HG03196 (cell line): ENCODE measurements at regions not wholly inside any gene's neighbourhood (a gene's known extent, or its start where the extent isn't known, plus 50 kb on each side); places are given as distances from the start of the nearest gene placed in this dataset.
"Not testable (repeated sequence)": the region's sequence is repeated elsewhere in the genome, so short reads cannot be mapped to it uniquely, and the experiment has no call there.

ENCODE experiments used
- ATAC-seq: cut with Tn5 transposase; IDR thresholded peaks from one replicate; pipeline ENCODE4 v1.9.1; 2021; ENCODE audit not compliant: unreplicated experiment

DNA sequence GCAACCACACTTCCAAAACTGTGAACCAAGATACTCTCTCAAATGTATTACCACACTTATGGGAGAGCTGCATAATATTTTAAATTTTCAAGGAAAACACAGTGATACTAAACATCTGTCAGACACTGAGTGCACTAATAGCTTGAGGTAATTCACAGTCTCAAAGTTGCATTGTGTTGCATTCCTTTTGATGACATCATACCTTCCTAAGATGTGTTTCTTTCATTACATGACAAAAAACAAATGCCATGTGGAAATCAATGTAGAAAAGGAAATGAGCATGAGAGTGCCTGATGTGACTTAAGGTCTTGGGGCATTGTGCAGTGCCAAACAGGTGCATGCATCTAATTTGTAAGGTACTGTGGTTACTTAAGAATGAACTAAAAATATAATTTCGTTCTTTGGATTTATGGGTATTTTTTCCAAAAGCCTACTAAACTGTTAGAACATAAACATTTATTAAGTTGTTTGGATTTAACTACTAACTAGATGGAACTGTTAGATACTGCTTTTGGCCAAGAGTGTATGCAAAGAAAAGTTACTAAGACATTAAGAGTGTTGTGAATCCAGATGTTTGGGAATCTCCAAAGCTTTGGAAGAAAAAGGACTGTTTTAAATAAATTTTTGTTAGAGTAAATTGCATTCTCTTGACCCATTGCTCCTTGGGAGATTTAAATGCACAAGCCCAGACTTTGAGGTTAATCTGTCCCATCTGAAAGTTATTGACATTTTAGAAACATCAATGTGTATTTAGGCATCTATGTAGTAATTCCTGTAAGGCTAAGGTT is 496.2 kb upstream of the SEMA3D start:
- no peak for ATAC-seq

DNA sequence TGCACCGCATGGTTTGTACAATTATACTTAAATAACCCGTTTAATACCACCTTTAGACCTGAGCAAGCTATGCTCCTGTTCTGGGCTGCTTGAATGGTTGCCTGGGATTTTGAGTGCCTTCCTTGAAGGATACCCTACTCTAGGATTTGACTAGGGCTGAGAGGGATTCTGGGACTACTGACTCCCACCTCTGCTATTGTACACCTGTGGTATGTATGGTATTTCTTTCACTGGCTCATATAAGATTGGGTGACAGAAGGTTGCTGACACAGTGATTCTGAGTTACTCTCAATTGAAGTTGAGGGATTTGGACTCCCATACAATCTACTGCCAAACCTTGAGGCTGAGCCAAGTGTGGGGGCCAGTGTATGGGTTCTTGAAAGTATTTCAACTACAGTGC is 494.4 kb upstream of the SEMA3D start:
- no peak for ATAC-seq

DNA sequence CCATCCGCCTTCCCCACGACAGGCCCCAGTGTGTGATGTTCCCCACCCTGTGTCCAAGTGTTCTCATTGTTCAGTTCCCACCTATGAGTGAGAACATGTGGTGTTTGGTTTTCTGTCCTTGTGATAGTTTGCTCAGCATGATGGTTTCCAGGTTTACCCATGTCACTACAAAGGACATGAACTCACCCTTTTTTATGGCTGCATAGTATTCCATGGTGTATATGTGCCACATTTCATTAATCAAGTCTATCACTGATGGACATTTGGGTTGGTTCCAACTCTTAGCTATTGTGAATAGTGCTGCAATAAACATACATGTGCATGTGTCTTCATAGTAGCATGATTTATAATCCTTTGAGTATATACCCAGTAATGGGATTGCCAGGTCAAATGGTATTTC is 488.2 kb upstream of the SEMA3D start:
- not testable (repeated sequence) for ATAC-seq

DNA sequence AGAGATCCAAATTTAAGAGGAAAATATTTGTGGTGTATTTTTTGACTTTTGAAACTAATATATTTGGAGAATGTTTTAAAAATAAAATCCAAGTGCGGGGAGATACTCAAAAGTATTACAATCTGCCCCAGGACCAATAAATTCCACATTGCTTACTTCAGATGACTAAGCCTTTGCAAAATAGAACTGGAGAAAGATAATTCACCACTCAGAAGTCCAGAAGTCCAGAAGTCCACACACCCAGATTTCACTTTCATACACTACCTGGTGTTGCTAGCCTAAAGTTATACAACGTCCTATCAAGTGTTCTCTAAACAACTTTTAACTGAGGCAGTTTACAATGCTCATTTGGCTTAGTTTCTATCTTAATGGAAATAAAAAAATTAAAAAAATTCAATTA is 487.0 kb upstream of the SEMA3D start:
- no peak for ATAC-seq

DNA sequence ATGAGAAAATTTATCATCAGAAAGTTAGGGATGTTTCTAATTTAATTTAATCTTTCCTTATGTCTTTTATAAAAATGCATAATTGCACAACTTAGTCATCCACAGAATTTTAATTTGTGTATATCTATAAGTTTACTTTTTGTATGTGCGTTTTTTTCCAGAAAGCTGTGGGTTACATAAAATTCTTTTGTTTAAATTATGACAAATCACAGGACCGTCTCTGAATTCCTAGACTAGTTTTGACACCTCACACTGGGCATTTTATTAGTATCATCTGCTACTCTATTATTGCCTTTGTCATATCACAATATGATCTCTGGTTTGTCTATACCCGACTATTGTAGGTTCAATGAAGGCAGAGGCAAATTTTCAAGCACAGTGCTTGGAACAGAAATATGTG is 482.4 kb upstream of the SEMA3D start:
- no peak for ATAC-seq

DNA sequence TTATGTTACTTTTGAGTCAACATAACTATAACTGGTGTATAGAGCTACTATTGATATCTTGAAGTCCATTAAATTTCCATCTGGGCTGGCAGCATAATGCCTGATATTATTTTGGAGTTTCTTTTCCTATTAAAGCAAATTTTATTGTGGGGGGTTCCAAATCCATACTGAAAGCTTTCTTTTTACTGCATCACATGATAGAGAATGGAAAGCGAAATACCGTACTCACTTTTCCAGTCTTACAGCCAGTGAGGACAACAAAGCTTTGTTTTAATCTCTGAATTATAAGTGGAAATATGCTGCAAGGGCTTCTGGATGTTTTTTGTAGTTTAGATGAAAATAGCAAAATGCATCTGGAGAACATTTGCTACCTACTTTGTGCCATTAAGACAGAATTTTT is 477.5 kb upstream of the SEMA3D start:
- no peak for ATAC-seq

DNA sequence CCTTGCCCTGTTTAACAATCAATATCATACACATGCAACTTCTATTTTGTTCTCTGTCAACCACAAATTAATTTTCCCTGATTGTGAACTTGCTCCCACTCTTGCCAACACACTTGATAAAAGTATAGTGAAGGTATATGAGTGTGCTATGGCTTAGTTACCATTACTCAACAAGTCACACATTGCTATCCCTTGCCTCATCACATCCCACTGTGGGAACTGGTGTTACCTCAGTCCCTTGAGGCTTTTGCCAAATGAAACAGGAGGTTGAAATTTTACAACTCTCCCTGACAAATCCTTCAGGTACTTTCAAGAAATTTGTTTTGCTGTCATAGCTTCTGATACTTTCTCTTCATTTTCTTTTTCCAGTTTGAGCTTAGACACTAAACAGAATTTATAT is 472.5 kb upstream of the SEMA3D start:
- ATAC-seq: no peak

DNA sequence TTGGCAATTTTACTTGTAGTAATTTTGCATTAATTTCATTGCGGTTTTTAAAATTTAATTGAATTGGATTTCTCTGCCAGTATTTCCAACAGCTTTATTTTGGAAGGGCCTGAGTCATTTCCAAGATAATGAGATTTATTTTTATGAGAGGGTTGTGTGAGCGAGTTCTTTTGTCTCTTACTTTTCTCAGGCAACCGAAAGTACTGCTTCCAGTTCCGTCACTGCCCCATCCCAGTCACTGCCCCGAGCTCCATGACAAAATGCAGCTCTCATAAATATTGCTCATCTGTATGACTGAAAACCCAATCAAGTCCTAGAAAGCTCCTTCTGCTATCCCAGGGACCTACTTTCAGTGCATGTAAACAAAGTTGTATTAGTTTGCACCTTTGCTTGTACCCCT is 468.4 kb upstream of the SEMA3D start:
- no peak for ATAC-seq

DNA sequence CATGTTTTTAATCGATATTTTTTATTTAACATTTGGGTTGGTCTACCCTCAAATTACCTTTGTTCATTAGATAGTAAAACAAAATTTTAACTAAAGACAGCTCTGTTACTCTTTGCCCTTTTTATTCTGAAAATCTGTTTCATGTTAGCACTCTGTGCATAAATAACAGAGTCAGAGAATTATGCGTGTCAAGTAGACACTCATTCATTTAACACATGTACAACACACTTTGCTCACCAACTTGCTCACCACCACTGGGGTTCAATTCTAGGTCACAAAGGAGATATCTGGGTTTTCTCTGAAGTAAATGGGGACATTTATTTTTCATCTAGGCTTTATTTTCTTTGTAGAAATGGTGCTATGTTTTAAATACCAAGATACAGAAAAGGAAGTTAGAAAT is 457.4 kb upstream of the SEMA3D start:
- ATAC-seq: no peak

DNA sequence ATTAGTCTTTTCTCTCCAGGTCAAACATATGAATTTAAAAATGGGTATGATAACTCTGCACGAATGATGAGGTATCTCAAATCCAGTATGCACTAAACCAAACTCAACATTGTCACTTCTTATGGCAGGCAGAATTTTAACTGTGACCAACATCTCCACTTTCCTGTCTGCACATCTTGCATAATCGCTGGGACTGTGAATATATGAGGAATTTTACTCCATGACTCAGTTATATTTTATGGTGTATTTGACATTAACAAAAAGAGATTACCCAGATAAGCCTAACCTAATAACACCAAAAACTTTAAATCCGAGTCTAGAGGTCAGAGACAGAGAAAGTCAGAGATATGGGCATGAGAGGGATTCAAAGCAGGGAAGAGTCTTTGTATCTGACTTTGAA is 454.5 kb upstream of the SEMA3D start:
- ATAC-seq: no peak

DNA sequence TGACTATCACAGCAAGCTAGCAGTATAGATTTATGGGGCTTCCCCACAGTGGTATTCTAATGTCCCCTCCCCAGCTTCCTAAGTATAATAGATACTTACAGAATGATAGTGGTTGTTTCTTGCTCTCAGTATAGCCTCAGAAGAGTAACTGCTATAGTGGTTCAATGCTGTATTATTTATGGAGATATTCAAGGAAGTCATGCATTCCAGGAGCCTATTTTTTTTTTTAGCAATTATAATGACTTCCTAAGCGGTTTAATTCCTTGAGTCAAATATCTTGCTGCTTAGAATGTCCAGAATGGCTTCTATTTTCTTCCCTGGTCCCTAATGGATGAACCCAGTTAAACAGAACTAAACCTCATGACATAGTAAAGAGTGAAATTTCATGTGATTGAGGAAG is 451.5 kb upstream of the SEMA3D start:
- no peak for ATAC-seq

DNA sequence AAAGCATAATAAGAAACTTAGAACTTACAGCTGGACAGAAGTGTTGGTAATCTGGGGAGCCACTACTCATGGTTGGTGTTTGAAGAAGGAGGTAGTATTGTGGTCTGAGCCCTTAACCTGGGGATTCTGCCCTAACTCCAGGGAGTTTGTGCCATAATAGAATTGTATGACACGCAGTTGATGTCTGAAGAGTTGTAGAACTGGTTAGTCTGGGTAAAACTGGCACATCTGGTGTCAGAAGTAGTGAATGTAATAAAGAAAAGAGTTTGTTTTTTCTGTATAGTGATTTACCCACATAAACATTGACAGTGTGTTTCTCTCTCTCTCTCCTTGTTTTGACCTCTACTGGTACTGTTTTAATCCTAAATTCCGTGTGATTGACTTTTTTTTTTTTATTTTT is 448.1 kb upstream of the SEMA3D start:
- ATAC-seq: no peak

DNA sequence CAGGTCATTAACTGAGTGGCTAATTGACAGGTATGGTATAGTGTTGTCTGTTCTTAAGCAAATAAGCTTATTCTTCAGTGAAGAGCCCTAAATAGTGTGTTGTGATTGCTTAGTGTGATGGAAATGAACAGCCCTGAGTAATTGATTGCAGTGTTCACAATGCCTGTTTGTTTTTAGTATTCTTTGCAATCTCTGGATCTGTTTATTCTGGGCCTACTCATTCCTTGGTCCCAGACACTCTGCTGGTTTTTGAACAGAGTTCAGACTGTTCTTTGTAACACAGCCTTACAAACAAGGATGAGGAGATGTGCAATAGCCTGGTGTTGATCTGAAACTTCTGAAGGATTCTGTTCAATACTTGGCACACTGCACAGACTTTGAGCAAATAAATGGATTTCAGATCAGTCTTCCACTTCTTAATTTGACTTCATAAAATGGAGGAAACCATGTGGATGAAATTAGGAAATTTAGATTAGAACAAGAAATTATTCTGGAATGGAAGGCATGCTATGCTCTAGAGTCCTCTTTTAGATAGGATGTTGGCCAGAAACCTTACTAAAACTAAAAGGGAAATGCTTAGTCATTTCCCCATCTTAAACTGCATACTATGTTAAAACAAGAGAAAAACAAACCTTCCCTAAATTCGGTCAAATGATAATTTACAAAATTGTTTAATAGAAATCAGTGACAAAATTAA is 444.2 kb upstream of the SEMA3D start:
- no peak for ATAC-seq

DNA sequence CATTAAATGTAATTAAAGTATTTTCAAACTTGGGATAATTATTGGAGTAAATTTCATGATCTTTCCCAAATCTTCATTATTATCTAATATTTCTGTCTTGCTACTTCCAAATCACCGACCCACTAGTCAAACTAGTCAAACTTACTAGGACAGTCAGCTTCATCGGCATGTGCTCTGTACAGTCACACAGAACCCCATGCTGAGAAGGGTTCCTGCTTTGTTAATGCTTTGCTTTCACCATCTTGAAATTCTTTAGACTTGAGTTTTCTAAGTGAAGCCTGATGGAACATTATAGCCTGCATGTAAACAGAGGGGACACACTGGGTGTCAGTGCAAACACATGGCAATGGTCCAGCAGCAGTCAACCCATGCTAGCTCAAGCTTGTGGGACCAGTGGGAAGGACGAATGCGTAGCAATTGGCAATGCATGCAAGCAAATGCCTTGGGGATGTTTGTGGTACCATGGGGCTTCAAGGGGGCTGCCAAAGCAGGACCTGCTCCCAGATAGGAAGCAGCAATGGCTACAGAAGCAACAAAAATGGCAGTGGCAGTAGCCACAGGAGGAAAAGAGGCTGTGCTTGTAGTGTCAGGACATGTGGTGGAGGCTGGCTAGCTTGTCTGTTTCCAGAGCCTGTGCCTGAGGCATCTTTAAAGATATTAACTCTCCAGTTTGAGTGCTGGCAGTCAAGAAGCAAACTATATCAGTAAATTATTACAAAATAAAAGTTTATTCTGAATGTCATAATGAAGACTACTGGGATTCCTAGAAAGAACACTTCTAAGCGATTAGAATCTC is 441.1 kb upstream of the SEMA3D start:
- ATAC-seq: no peak

DNA sequence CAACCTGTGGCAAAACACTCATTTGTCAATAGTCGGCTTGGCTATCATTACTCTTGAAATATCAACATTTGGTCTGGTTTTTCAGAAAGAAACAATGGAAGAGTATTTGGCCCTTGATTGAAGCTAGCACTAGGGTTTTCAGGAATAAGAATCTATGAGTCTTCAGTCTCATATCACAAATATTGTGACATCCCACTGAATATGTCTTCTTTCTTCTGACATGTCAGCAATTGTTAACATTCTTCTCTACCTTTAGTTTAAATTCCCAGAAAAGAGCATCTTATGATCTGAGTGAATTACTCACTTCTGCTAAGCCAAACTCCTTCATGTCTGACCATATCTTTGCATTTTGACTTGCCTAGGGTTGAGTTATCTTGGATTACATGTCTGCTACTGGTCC is 435.2 kb upstream of the SEMA3D start:
- ATAC-seq: no peak

DNA sequence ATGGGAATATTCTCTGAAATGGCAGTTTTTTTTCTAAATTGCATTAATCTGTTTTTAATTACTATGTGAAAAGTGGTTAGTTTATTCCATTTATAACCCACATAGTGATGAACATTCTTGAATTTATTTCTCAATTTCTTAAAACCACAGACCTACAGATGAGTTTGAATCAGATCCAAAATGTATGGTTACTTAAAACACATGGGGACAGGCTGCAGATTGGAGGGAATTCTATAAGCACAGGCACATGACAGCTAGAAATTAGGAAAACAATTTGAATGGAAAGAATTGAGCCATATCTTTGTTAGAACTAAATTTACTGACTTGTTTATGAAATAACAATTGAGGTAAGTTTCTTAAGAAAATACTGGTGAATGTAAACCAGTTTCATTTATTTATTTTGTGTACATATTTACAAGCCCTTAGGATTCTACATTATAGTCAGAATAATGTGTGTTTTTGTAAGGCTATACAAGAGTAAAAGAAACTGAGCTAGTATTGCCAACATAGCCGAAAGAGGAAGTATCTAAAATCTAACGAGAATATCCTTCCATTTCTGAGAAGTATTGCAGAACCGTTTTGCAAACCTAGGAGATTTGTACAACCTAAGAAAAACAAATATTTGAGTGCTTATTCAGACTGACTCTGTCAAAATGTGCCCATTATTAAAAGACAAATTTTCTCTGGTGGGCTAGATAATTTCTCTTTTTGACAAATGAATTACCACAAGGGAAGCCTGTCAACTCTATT is 434.3 kb upstream of the SEMA3D start:
- no peak for ATAC-seq

DNA sequence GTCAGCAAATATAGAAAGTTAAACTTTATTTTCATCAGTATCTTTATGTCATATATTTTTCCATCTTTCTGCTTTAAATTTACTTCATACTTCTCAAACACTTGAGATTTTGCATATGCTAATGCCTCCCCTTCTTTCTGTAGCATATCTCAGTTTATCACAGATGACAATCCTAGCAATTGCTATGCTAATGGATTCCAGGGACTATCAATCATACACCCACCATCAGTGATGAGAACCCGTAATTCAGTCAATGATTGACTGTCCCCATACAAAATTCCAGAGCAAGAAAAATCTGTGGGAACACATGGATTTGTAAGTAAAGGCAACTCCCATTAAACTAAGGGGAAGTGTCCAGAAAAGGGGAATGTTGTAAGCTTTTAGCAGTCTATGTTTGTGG is 432.4 kb upstream of the SEMA3D start:
- ATAC-seq: no peak

DNA sequence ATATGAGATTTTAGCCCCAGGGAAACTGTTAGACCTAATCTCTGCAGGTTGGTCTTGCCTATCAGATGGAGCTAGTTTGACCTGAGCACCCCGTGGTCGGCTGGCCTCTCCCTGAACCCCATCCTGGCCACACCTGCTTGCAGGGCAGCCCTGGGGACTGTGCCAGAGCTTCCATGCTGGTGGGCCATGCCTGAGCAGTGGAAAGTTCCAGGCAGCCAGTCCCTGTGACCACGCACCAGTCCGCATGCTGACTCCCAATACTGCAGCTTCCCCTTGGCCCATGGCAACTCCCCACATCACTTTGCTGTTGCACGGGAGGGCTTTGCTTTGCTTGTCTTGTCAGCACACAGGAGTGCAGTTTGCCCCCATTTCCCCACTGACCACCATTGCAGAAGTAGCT is 427.8 kb upstream of the SEMA3D start:
- no peak for ATAC-seq

DNA sequence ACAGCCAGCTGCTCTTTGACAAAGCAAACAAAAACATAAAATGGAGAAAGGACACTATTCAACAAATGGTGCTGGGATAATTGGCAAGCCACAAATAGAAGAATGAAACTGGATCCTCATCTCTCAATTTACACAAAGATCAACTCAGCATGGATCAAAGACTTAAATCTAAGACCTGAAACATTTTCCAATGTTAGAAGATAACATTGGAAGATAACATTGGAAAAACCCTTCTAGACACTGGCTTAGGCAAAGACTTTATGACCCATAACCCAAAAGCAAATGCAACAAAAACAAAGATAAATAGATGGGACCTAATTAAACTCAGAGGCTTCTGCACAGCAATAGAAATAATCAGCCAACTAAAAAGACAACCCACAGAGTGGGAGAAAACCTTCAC is 425.7 kb upstream of the SEMA3D start:
- no peak for ATAC-seq

DNA sequence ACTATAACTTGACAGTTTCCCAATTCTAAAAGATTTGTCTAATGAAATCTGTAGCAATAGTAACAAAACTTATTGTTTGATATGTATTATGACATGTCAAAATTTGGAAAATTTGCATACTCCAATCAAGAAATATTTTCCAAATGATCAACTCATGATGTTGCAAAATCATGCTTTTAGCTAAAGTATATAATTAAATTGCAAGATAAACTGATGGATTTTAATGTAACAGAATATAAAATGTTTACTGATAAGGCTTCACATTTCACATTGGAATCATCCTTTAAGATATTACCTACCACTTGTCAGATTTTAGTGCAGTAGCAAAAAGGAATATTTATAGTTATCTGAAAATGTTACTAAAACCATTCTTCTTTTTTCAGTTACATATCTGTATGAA is 421.9 kb upstream of the SEMA3D start:
- no peak for ATAC-seq

DNA sequence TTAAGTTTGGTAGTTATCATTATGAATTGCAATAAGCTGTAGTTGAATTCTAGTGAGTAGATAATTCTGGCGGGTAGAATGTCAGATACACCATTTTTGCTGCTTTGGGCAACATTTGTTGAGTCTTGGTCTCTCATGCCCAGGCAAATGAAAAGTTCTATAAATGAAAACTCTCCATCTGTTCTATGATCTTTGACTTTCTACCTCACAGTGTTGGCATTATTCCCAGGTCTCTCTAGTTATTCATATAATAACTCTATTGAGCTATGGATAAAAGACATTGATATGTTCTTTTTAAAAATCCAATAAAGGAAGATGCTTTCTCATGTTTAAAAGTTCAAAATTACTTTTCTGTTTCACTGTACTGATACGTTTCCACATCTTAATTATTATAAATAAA is 415.3 kb upstream of the SEMA3D start:
- no peak for ATAC-seq
